WTC11 (cell line): ENCODE measurements at regions not wholly inside any gene's neighbourhood (a gene's known extent, or its start where the extent isn't known, plus 50 kb on each side); places are given as distances from the start of the nearest gene placed in this dataset.

ENCODE experiments used
- ATAC-seq: fragments of 200-7000 bp; cut with Tn5 transposase; 2 replicates; pipeline ENCODE4 v1.10.0; 2021; ENCODE audit warnings: mild to moderate bottlenecking, moderate library complexity
- CTCF ChIA-PET: fragments of 300-600 bp; sonication (Branson Sonifier 250); formaldehyde crosslinking; loops from one replicate; lab custom pipeline; 2021; ENCODE audit warnings: antibody characterized with exemption; lab: Charles Lee
- POLR2A ChIA-PET: fragments of 350-600 bp; sonication (Branson Sonifier 250); formaldehyde crosslinking; loops from one replicate; lab custom pipeline; 2021; ENCODE audit warnings: antibody characterized with exemption; lab: Charles Lee
- DNase-seq: peaks from one replicate; pipeline ENCODE4 v3.0.0; 2021; ENCODE audit warnings: low spot score
- H3K27ac Mint-ChIP-seq: 2 replicates; pipeline ENCODE4 v1.8.0; 2021; ENCODE audit warnings: mixed read lengths
- H3K27me3 Mint-ChIP-seq: 2 replicates; pipeline ENCODE4 v1.8.0; 2021; ENCODE audit warnings: low read depth, mild to moderate bottlenecking, moderate library complexity, mixed read lengths
- H3K36me3 Mint-ChIP-seq: 2 replicates; pipeline ENCODE4 v1.8.0; 2021; ENCODE audit warnings: mixed read lengths
- H3K4me1 Mint-ChIP-seq: 2 replicates; pipeline ENCODE4 v1.8.0; 2022; ENCODE audit warnings: mixed read lengths
- H3K4me3 Mint-ChIP-seq: 2 replicates; pipeline ENCODE4 v1.8.0; 2021; ENCODE audit warnings: mild to moderate bottlenecking, moderate library complexity, mixed read lengths
- H3K9me3 Mint-ChIP-seq: 2 replicates; pipeline ENCODE4 v1.8.0; 2021; ENCODE audit warnings: mixed read lengths
- CDX4 ChIP-seq: fragments of 250-450 bp; sonication (Bioruptor Pico); IDR thresholded peaks from 2 replicates; pipeline ENCODE4 v1.9.0; 2021; ENCODE audit warnings: moderate library complexity, mild to moderate bottlenecking, inconsistent platforms, borderline replicate concordance
- E2F1 ChIP-seq: sonication (generic); formaldehyde crosslinking; IDR thresholded peaks from 2 replicates; pipeline ENCODE4 v1.8.0; 2022; ENCODE audit warnings: mild to moderate bottlenecking, missing genetic modification reagents
- E2F5 ChIP-seq: sonication (generic); formaldehyde crosslinking; IDR thresholded peaks from 2 replicates; pipeline ENCODE4 v1.8.1; 2022; ENCODE audit warnings: mild to moderate bottlenecking, moderate library complexity, missing genetic modification reagents
- ELF4 ChIP-seq: sonication (generic); formaldehyde crosslinking; IDR thresholded peaks from 2 replicates; pipeline ENCODE4 v1.8.1; 2022; ENCODE audit warnings: low read depth, mild to moderate bottlenecking, moderate library complexity, missing genetic modification reagents
- EMX1 ChIP-seq: fragments of 250-450 bp; sonication (Bioruptor Pico); IDR thresholded peaks from 2 replicates; pipeline ENCODE4 v1.8.0; 2021; ENCODE audit warnings: mild to moderate bottlenecking
- ERG ChIP-seq: fragments of 250-450 bp; sonication (Bioruptor Pico); IDR thresholded peaks from 2 replicates; pipeline ENCODE4 v1.8.0; 2021; ENCODE audit warnings: mild to moderate bottlenecking
- FOXP4 ChIP-seq: sonication (generic); formaldehyde crosslinking; IDR thresholded peaks from 2 replicates; pipeline ENCODE4 v1.8.0; 2022; ENCODE audit warnings: mild to moderate bottlenecking, missing genetic modification reagents
- GTF2I ChIP-seq: fragments of 250-450 bp; sonication (Bioruptor Pico); conservative IDR thresholded peaks from 2 replicates; pipeline ENCODE4 v1.4.0; 2021; ENCODE audit warnings: mild to moderate bottlenecking
- HMGA2 ChIP-seq: fragments of 250-450 bp; sonication (Bioruptor Pico); IDR thresholded peaks from 2 replicates; pipeline ENCODE4 v1.4.0; 2021; ENCODE audit warnings: mild to moderate bottlenecking, moderate library complexity
- JUN ChIP-seq: sonication (generic); formaldehyde crosslinking; IDR thresholded peaks from 2 replicates; pipeline ENCODE4 v1.8.0; 2023; ENCODE audit warnings: mild to moderate bottlenecking, missing genetic modification reagents
- MAX ChIP-seq: sonication (generic); formaldehyde crosslinking; IDR thresholded peaks from 2 replicates; pipeline ENCODE4 v1.8.0; 2022; ENCODE audit warnings: mild to moderate bottlenecking, missing genetic modification reagents
- NR2C2 ChIP-seq: sonication (generic); formaldehyde crosslinking; IDR thresholded peaks from 2 replicates; pipeline ENCODE4 v1.8.0; 2022; ENCODE audit warnings: mild to moderate bottlenecking, missing genetic modification reagents
- SMAD4 ChIP-seq: sonication (generic); formaldehyde crosslinking; IDR thresholded peaks from 2 replicates; pipeline ENCODE4 v1.8.0; 2022; ENCODE audit warnings: mild to moderate bottlenecking, missing genetic modification reagents
- SOX15 ChIP-seq: fragments of 250-450 bp; sonication (Bioruptor Pico); IDR thresholded peaks from 2 replicates; pipeline ENCODE4 v1.9.0; 2021; ENCODE audit warnings: mild to moderate bottlenecking
- TEAD1 ChIP-seq: sonication (generic); formaldehyde crosslinking; IDR thresholded peaks from 2 replicates; pipeline ENCODE4 v1.8.0; 2022; ENCODE audit warnings: mild to moderate bottlenecking, missing genetic modification reagents
- USF2 ChIP-seq: sonication (generic); formaldehyde crosslinking; IDR thresholded peaks from 2 replicates; pipeline ENCODE4 v1.8.1; 2023; ENCODE audit warnings: mild to moderate bottlenecking, missing genetic modification reagents, moderate library complexity
- ZBTB21 ChIP-seq: sonication (generic); formaldehyde crosslinking; IDR thresholded peaks from 2 replicates; pipeline ENCODE4 v1.8.1; 2023; ENCODE audit warnings: mild to moderate bottlenecking, missing genetic modification reagents, borderline replicate concordance
- ZNF396 ChIP-seq: fragments of 250-450 bp; sonication (Bioruptor Pico); IDR thresholded peaks from 2 replicates; pipeline ENCODE4 v1.8.0; 2021; ENCODE audit warnings: mild to moderate bottlenecking, moderate library complexity, borderline replicate concordance
- ZNF425 ChIP-seq: fragments of 250-450 bp; sonication (Bioruptor Pico); conservative IDR thresholded peaks from 2 replicates; pipeline ENCODE4 v1.9.0; 2021; ENCODE audit warnings: mild to moderate bottlenecking
- ZSCAN18 ChIP-seq: fragments of 250-450 bp; sonication (Bioruptor Pico); IDR thresholded peaks from 2 replicates; pipeline ENCODE4 v2.1.2; 2022; ENCODE audit warnings: mild to moderate bottlenecking, moderate library complexity

GRCh38 chr2:228545041-228545747, 363.7 kb upstream of the SPHKAP start (continued):
- TF ChIP-seq USF2 (CRISPR knock-in tag) (no peak), HMGA2 (CRISPR knock-in tag) (no peak), E2F5 (no peak), EMX1 (CRISPR knock-in tag) (no peak), FOXP4 (CRISPR knock-in tag) (no peak)

- Mint-ChIP-seq H3K4me3 (no peak overlapping the region), H3K27me3 (no peaks in the 10 kb centered on the region), H3K4me1 (no peaks in the 10 kb centered on the region), H3K27ac (no peak overlapping the region), H3K9me3 (peaks cover 41% of the 10 kb centered on the region), H3K36me3 (peaks cover 36% of the 10 kb centered on the region)
- TF ChIP-seq ZBTB21 (CRISPR knock-in tag) (no peak), ZNF396 (CRISPR knock-in tag) (no peak), ERG (CRISPR knock-in tag) (no peak), E2F1 (CRISPR knock-in tag) (no peak), ELF4 (no peak), JUN (no peak), EMX1 (CRISPR knock-in tag) (no peak), SOX15 (no peak), ZSCAN18 (CRISPR knock-in tag) (no peak)
- no peak for ATAC-seq
- DNase-seq, result no peak
- ChIA-PET CTCF (no interaction called here), POLR2A (no interaction called here)
Observed at GRCh38 chr2:228543117-228543516, 361.6 kb upstream of the SPHKAP start.

- ChIA-PET CTCF (no interaction called here), POLR2A (no interaction called here)
- peaks cover 39% of the 10 kb centered on the region for H3K36me3 Mint-ChIP-seq
- H3K27me3 Mint-ChIP-seq, result no peaks in the 10 kb centered on the region
- no peaks in the 10 kb centered on the region for H3K4me1 Mint-ChIP-seq
- no peak for ATAC-seq
- H3K9me3 Mint-ChIP-seq, result peaks cover 42% of the 10 kb centered on the region
- DNase-seq, result no peak
- H3K27ac Mint-ChIP-seq, result no peak overlapping the region
- H3K4me3 Mint-ChIP-seq, result no peak overlapping the region
- no peak for TF ChIP-seq NR2C2 (CRISPR knock-in tag)
- TF ChIP-seq ZNF425 (CRISPR knock-in tag), result no peak
- no peak for TF ChIP-seq TEAD1 (CRISPR knock-in tag)
- no peak for TF ChIP-seq ELF4
- TF ChIP-seq FOXP4 (CRISPR knock-in tag), result no peak
- TF ChIP-seq MAX (CRISPR knock-in tag), result no peak
- TF ChIP-seq SMAD4 (CRISPR knock-in tag), result no peak
- TF ChIP-seq GTF2I, result no peak
- TF ChIP-seq CDX4 (CRISPR knock-in tag), result no peak
Observed at GRCh38 chr2:228542277-228542676, 360.8 kb upstream of the SPHKAP start.
